Activated CD4-positive, CD25-positive, alpha-beta regulatory T cell (primary cell): ENCODE measurements at regions not wholly inside any gene's neighbourhood (a gene's known extent, or its start where the extent isn't known, plus 50 kb on each side); places are given as distances from the start of the nearest gene placed in this dataset.

Experiments used
- DNase-seq, 4 experiments: peaks; one replicate each; lab custom pipeline; 2025; lab: John Stamatoyannopoulos, UW

GRCh38 chr9:1267141-1267570, 217.0 kb downstream of the DMRT2 start:
- DNase-seq: no peak

- no peak for DNase-seq
These were observed 217.4 kb downstream of the DMRT2 start for GRCh38 chr9:1267581-1267980.

- DNase-seq: no peak
These were observed 219.6 kb downstream of the DMRT2 start for GRCh38 chr9:1269533-1270315.

- DNase-seq: no peak
These were observed 221.2 kb downstream of the DMRT2 start for GRCh38 chr9:1271367-1271766.

- no peak for DNase-seq
These were observed 221.6 kb downstream of the DMRT2 start for GRCh38 chr9:1271786-1272185.

GRCh38 chr9:1272488-1272887, 222.3 kb downstream of the DMRT2 start:
- DNase-seq: no peak

GRCh38 chr9:1273859-1274258, 223.7 kb downstream of the DMRT2 start:
- no peak for DNase-seq

- DNase-seq: no peak
These were observed 224.2 kb downstream of the DMRT2 start for GRCh38 chr9:1274334-1274733.

- DNase-seq: no peak
These were observed 226.3 kb downstream of the DMRT2 start for GRCh38 chr9:1276474-1276873.

GRCh38 chr9:1284727-1285126, 234.6 kb downstream of the DMRT2 start:
- DNase-seq: no peak

GRCh38 chr9:1285526-1285925, 235.4 kb downstream of the DMRT2 start:
- no peak for DNase-seq

- no peak for DNase-seq
These were observed 242.2 kb downstream of the DMRT2 start for GRCh38 chr9:1292384-1292783.

GRCh38 chr9:1294641-1295258, 244.6 kb downstream of the DMRT2 start:
- no peak for DNase-seq

GRCh38 chr9:1296331-1296730, 246.2 kb downstream of the DMRT2 start:
- DNase-seq: no peak

- DNase-seq: no peak
These were observed 247.9 kb downstream of the DMRT2 start for GRCh38 chr9:1298046-1298445.

GRCh38 chr9:1300941-1301340, 250.8 kb downstream of the DMRT2 start:
- no peak for DNase-seq

- no peak for DNase-seq
These were observed 253.8 kb downstream of the DMRT2 start for GRCh38 chr9:1303932-1304331.

GRCh38 chr9:1311462-1312042, 261.4 kb downstream of the DMRT2 start:
- DNase-seq: no peak

GRCh38 chr9:1319436-1319835, 269.3 kb downstream of the DMRT2 start:
- DNase-seq: no peak

- DNase-seq: no peak
These were observed 269.9 kb downstream of the DMRT2 start for GRCh38 chr9:1320051-1320557.

GRCh38 chr9:1320607-1321195, 270.5 kb downstream of the DMRT2 start:
- DNase-seq: no peak

GRCh38 chr9:1327467-1327866, 277.3 kb downstream of the DMRT2 start:
- DNase-seq: no peak

GRCh38 chr9:1328341-1328740, 278.2 kb downstream of the DMRT2 start:
- DNase-seq: no peak
